HepG2 (cell line): ENCODE measurements at regions not wholly inside any gene's neighbourhood (a gene's known extent, or its start where the extent isn't known, plus 50 kb on each side); places are given as distances from the start of the nearest gene placed in this dataset.

Source experiments
- ATAC-seq: fragments of 200-7000 bp; cut with Tn5 transposase; 3 replicates; pipeline ENCODE4 v1.9.1; 2020; ENCODE audit warnings: mild to moderate bottlenecking, moderate library complexity
- BruUV-seq: library from RNA; stranded (reverse); fragments of 400-500 nt; replicated peaks from 2 replicates; lab custom pipeline; 2021; lab: Mats Ljungman, UMichigan
- CTCF ChIA-PET: fragments of 300-600 bp; formaldehyde crosslinking; extraction: SDS; loops from one replicate; lab custom pipeline; 2021; ENCODE audit warnings: low total read pairs, inconsistent platforms, low intra/inter-chr PET ratio; lab: Yijun Ruan, JAX
- POLR2A ChIA-PET: fragments of 350-600 bp; sonication (Branson Sonifier 250); formaldehyde crosslinking; loops from one replicate; lab custom pipeline; 2020; ENCODE audit warnings: antibody characterized with exemption, inconsistent platforms; lab: Yijun Ruan, JAX
- DNase-seq: peaks from one replicate; pipeline ENCODE4 v3.0.0-alpha.2; 2015; ENCODE audit warnings: low spot score
- FAIRE-seq: peaks from 3 replicates; lab custom pipeline; 2011; peaks lifted over from hg19 to GRCh38; lab: Jason Lieb, UNC
- H2AFZ ChIP-seq: one replicate; pipeline ENCODE4 v1.6.1; 2011; ENCODE audit warnings: low read length, inconsistent platforms
- H3K27ac ChIP-seq: fragments of 300-600 bp; 3 replicates; pipeline ENCODE4 v1.8.0; 2011; ENCODE audit warnings: mixed run types, mild to moderate bottlenecking, mixed read lengths, low read length, inconsistent platforms; ENCODE audit not compliant: insufficient read depth; ENCODE audit errors: extremely low read length
- H3K27me3 ChIP-seq, 2 experiments: fragments of 200-600 bp in 1 of 2; 2 replicates in 1 of 2; 3 replicates in 1 of 2; pipeline versions ENCODE4 v1.6.0 to v1.8.0; 2011; ENCODE audit warnings: low read length in 2 of 2, mild to moderate bottlenecking in 2 of 2, moderate library complexity in 2 of 2, inconsistent platforms in 1 of 2; ENCODE audit not compliant: insufficient read depth in 2 of 2, control insufficient read depth in 1 of 2
- H3K36me3 ChIP-seq, 2 experiments: fragments of 200-600 bp in 1 of 2; replicated peaks in 1 of 2; 2 replicates in 1 of 2; 3 replicates in 1 of 2; pipeline versions ENCODE4 v1.5.1 to v1.8.0; 2011; ENCODE audit warnings: low read length in 2 of 2, inconsistent platforms in 1 of 2; ENCODE audit not compliant: insufficient read depth in 2 of 2, control insufficient read depth in 1 of 2
- H3K4me1 ChIP-seq: 2 replicates; pipeline ENCODE4 v1.5.1; 2012; ENCODE audit warnings: low read length, inconsistent platforms; ENCODE audit not compliant: insufficient read depth
- H3K4me2 ChIP-seq: 2 replicates; pipeline ENCODE4 v1.6.0; 2011; ENCODE audit warnings: low read depth, low read length, inconsistent platforms
- H3K4me3 ChIP-seq, 3 experiments: fragments of 200-600 bp in 1 of 3; sonication (generic), shearing (Covaris generic) in 1 of 3; replicated peaks in 1 of 3; 2 replicates each; pipeline ENCODE4 v1.5.1; 2011 to 2016; ENCODE audit warnings: low read length in 3 of 3, inconsistent platforms in 2 of 3, low read depth in 2 of 3, mild to moderate bottlenecking in 2 of 3, control low read depth in 1 of 3, mixed read lengths in 1 of 3; ENCODE audit not compliant: insufficient read depth in 1 of 3
- H3K79me2 ChIP-seq: one replicate; pipeline ENCODE4 v1.6.1; 2011; ENCODE audit warnings: low read length, inconsistent platforms; ENCODE audit not compliant: insufficient read depth
- H3K9ac ChIP-seq: 2 replicates; pipeline ENCODE4 v1.6.0; 2011; ENCODE audit warnings: mild to moderate bottlenecking, low read depth, low read length, inconsistent platforms; ENCODE audit not compliant: insufficient read depth
- H3K9me3 ChIP-seq: 2 replicates; pipeline ENCODE4 v1.5.1; 2012; ENCODE audit warnings: mild to moderate bottlenecking, low read length
- H4K20me1 ChIP-seq: 2 replicates; pipeline ENCODE4 v1.6.0; 2011; ENCODE audit warnings: inconsistent platforms, mild to moderate bottlenecking, low read length, moderate library complexity; ENCODE audit not compliant: insufficient read depth
- ATF5 ChIP-seq: sonication (generic); formaldehyde crosslinking; IDR thresholded peaks from 2 replicates; pipeline ENCODE4 v1.4.0; 2020; ENCODE audit warnings: mild to moderate bottlenecking, low read depth, missing genetic modification reagents
- DMAP1 ChIP-seq: IDR thresholded peaks from 2 replicates; pipeline ENCODE4 v1.6.1; 2016
- FOXJ3 ChIP-seq: sonication (generic); formaldehyde crosslinking; IDR thresholded peaks from 2 replicates; pipeline ENCODE4 v1.4.0; 2020; ENCODE audit warnings: missing genetic modification reagents, mild to moderate bottlenecking, borderline replicate concordance
- IKZF4 ChIP-seq: sonication (generic); formaldehyde crosslinking; IDR thresholded peaks from 2 replicates; pipeline ENCODE4 v1.5.1; 2020; ENCODE audit warnings: borderline replicate concordance, mild to moderate bottlenecking, low read depth, missing genetic modification reagents; ENCODE audit errors: not compliant biosample characterization
- IRX3 ChIP-seq: sonication (generic); formaldehyde crosslinking; IDR thresholded peaks from 2 replicates; pipeline ENCODE4 v1.8.1; 2023; ENCODE audit warnings: mild to moderate bottlenecking, low read depth, missing genetic modification reagents, borderline replicate concordance
- KDM1A ChIP-seq: IDR thresholded peaks from 2 replicates; pipeline ENCODE4 v1.6.1; 2016; ENCODE audit warnings: missing compliant biosample characterization
- MEF2D ChIP-seq: sonication (generic); formaldehyde crosslinking; IDR thresholded peaks from 2 replicates; pipeline ENCODE4 v1.5.1; 2020; ENCODE audit warnings: mild to moderate bottlenecking, missing genetic modification reagents
- NFE2L1 ChIP-seq: sonication (generic); formaldehyde crosslinking; IDR thresholded peaks from 2 replicates; pipeline ENCODE4 v1.4.0; 2020; ENCODE audit warnings: missing genetic modification reagents, mild to moderate bottlenecking, borderline replicate concordance
- RERE ChIP-seq: IDR thresholded peaks from 2 replicates; pipeline ENCODE4 v1.6.1; 2016; ENCODE audit warnings: low read depth, missing genetic modification reagents, missing compliant biosample characterization
- SMC3 ChIP-seq: IDR thresholded peaks from 2 replicates; pipeline ENCODE4 v1.6.1; 2011; ENCODE audit warnings: low read length, improper control_type of control experiment
- TARDBP ChIP-seq: sonication (generic); formaldehyde crosslinking; IDR thresholded peaks from 2 replicates; pipeline ENCODE4 v1.8.0; 2022; ENCODE audit warnings: mild to moderate bottlenecking, missing genetic modification reagents
- TBX2 ChIP-seq: sonication (generic); formaldehyde crosslinking; IDR thresholded peaks from 2 replicates; pipeline ENCODE4 v1.5.0; 2020; ENCODE audit warnings: missing genetic modification reagents, mild to moderate bottlenecking, borderline replicate concordance
- TFAP4 ChIP-seq: sonication (generic); IDR thresholded peaks from 2 replicates; pipeline ENCODE4 v1.6.1; 2016; ENCODE audit warnings: low read depth, borderline replicate concordance
- ZBTB39 ChIP-seq: sonication (generic); formaldehyde crosslinking; IDR thresholded peaks from 2 replicates; pipeline ENCODE4 v1.5.0; 2020; ENCODE audit warnings: missing genetic modification reagents
- ZNF33B ChIP-seq: sonication (generic); formaldehyde crosslinking; IDR thresholded peaks from 2 replicates; pipeline ENCODE4 v1.5.1; 2020; ENCODE audit warnings: mild to moderate bottlenecking, missing genetic modification reagents
- ZNF776 ChIP-seq: sonication (generic); formaldehyde crosslinking; IDR thresholded peaks from 2 replicates; pipeline ENCODE4 v1.4.0; 2020; ENCODE audit warnings: mild to moderate bottlenecking, missing genetic modification reagents
- WGBS: methylation state at CpG from one replicate; pipeline ENCODE4 v1.1.6; 2017; ENCODE audit warnings: low lambda C conversion rate; 5-methylcytosine and 5-hydroxymethylcytosine counted together
- in situ Hi-C: cut with HindIII; loops from 2 replicates; pipeline ENCODE4 v1.10.0; 2017; ENCODE audit warnings: low pct_unique_long_range_greater_than_20kb; ENCODE audit not compliant: extremely low pct_ligation_motif_present
- intact Hi-C: fragments of 100-400 bp; cut with micrococcal nuclease; formaldehyde crosslinking; loops from one replicate; pipeline ENCODE4 v1.10.0; 2022; ENCODE audit not compliant: unreplicated experiment

GRCh38 chr11:98940913-98941312 is 79.8 kb upstream of the CNTN5 start:
- no peak overlapping the region for H3K27ac ChIP-seq
- no peaks in the 10 kb centered on the region for H3K27me3 ChIP-seq
- CTCF ChIA-PET = no interaction called here
- no peaks in the 10 kb centered on the region for H3K36me3 ChIP-seq
- H3K4me1 ChIP-seq = no peaks in the 10 kb centered on the region
- WGBS = 0% methylated on average over 1 of the region's 1 CpG
- no TSS peak for BruUV-seq
- peaks cover 13% of the 10 kb centered on the region for H3K9me3 ChIP-seq
- no peaks in the 10 kb centered on the region for H3K79me2 ChIP-seq
- no peak for TF ChIP-seq TBX2 (CRISPR knock-in tag)
- no peak for TF ChIP-seq ATF5 (CRISPR knock-in tag)
- no peak for TF ChIP-seq MEF2D
- no peak for TF ChIP-seq NFE2L1
- TF ChIP-seq RERE = no peak
- no peak for TF ChIP-seq FOXJ3 (CRISPR knock-in tag)
- no peak for TF ChIP-seq ZNF33B
- TF ChIP-seq TARDBP (CRISPR knock-in tag) = no peak
- no peak for TF ChIP-seq ZBTB39 (CRISPR knock-in tag)
- no peak for TF ChIP-seq KDM1A
- no peak for TF ChIP-seq ZNF776 (CRISPR knock-in tag)
- no peak for TF ChIP-seq IRX3
- TF ChIP-seq DMAP1 = no peak
- no peak for TF ChIP-seq SMC3
- no peak for TF ChIP-seq IKZF4
- no peak for TF ChIP-seq TFAP4
- H3K9ac ChIP-seq = no peak overlapping the region
- no peak for ATAC-seq
- in situ Hi-C loops = no loop called here
- no peak for DNase-seq
- intact Hi-C loops = no loop called here
- FAIRE-seq = no peak
- no peak overlapping the region for H3K4me2 ChIP-seq
- POLR2A ChIA-PET = no interaction called here
- no peaks in the 10 kb centered on the region for H4K20me1 ChIP-seq
- no peak overlapping the region for H2AFZ ChIP-seq
- no peak overlapping the region for H3K4me3 ChIP-seq
